Panc1 (cell line): ENCODE measurements at regions not wholly inside any gene's neighbourhood (a gene's known extent, or its start where the extent isn't known, plus 50 kb on each side); places are given as distances from the start of the nearest gene placed in this dataset.

Experiments used
- ATAC-seq: fragments of 200-7000 bp; cut with Tn5 transposase; 2 replicates; pipeline ENCODE4 v1.9.1; 2020; ENCODE audit warnings: mild to moderate bottlenecking, moderate library complexity
- BruUV-seq: library from RNA; stranded (reverse); fragments of 400-500 nt; replicated peaks from 2 replicates; lab custom pipeline; 2021; lab: Mats Ljungman, UMichigan
- CTCF ChIA-PET: fragments of 300-600 bp; sonication (Branson Sonifier 250); formaldehyde crosslinking; loops from one replicate; lab custom pipeline; 2022; ENCODE audit warnings: antibody characterized with exemption; lab: Charles Lee
- POLR2A ChIA-PET: fragments of 300-600 bp; sonication (Branson Sonifier 250); formaldehyde crosslinking; loops from one replicate; lab custom pipeline; 2022; ENCODE audit warnings: antibody characterized with exemption; lab: Charles Lee
- DNase-seq: peaks from one replicate; pipeline ENCODE4 v3.0.0-alpha.2; 2010; ENCODE audit warnings: low read depth, low spot score
- H3K27ac ChIP-seq: 2 replicates; pipeline ENCODE4 v1.5.1; 2011; ENCODE audit warnings: mild to moderate bottlenecking, low read length, inconsistent platforms
- H3K27me3 ChIP-seq: fragments of 200-500 bp; sonication (Bioruptor generic); 2 replicates; pipeline ENCODE4 v1.6.0; 2014; ENCODE audit warnings: low read length, inconsistent platforms; ENCODE audit not compliant: control insufficient read depth, insufficient read depth
- H3K36me3 ChIP-seq: fragments of 200-500 bp; sonication (Bioruptor generic); 2 replicates; pipeline ENCODE4 v1.5.1; 2014; ENCODE audit warnings: inconsistent platforms, mild to moderate bottlenecking, low read length, moderate library complexity; ENCODE audit not compliant: control insufficient read depth, insufficient read depth
- H3K4me1 ChIP-seq: 2 replicates; pipeline ENCODE4 v1.5.1; 2011; ENCODE audit warnings: inconsistent platforms, mild to moderate bottlenecking, low read length, moderate library complexity; ENCODE audit not compliant: control insufficient read depth, insufficient read depth
- H3K4me3 ChIP-seq, 2 experiments: 2 replicates each; pipeline ENCODE4 v1.5.1; 2011 to 2012; ENCODE audit warnings: low read depth in 2 of 2, low read length in 2 of 2, mild to moderate bottlenecking in 2 of 2, inconsistent platforms in 1 of 2, moderate library complexity in 1 of 2
- H3K9me3 ChIP-seq: fragments of 200-500 bp; sonication (Bioruptor generic); 2 replicates; pipeline ENCODE4 v1.5.1; 2014; ENCODE audit warnings: low read depth, mild to moderate bottlenecking, inconsistent platforms, low read length, moderate library complexity; ENCODE audit not compliant: control insufficient read depth, insufficient read depth
- CTCF ChIP-seq: fragments of 450-650 bp; IDR thresholded peaks from 2 replicates; pipeline ENCODE4 v1.5.1; 2017; ENCODE audit warnings: mild to moderate bottlenecking
- POLR2AphosphoS5 ChIP-seq: IDR thresholded peaks from 2 replicates; pipeline ENCODE4 v1.6.1; 2012; ENCODE audit warnings: mild to moderate bottlenecking, low read depth, low read length, moderate library complexity
- SIN3A ChIP-seq: IDR thresholded peaks from 2 replicates; pipeline ENCODE4 v1.6.1; 2012; ENCODE audit warnings: low read depth, mild to moderate bottlenecking, low read length, moderate library complexity, borderline replicate concordance; ENCODE audit not compliant: insufficient read depth
- TCF7L2 ChIP-seq: IDR thresholded peaks from 2 replicates; pipeline ENCODE4 v1.6.1; 2011; ENCODE audit warnings: mild to moderate bottlenecking, low read depth, low read length, inconsistent platforms
- in situ Hi-C: cut with HindIII; loops from 2 replicates; pipeline ENCODE4 v1.10.0; 2016; ENCODE audit warnings: low sequenced_read_pairs, low pct_unique_long_range_greater_than_20kb
- intact Hi-C: fragments of 100-400 bp; cut with micrococcal nuclease; formaldehyde crosslinking; loops from one replicate; pipeline ENCODE4 v1.10.0; 2022; ENCODE audit not compliant: unreplicated experiment
- TF ChIP-seq, protein P1 (sequence below), 2 experiments: IDR thresholded peaks; 2 replicates each; pipeline ENCODE4 v1.6.1; 2011 to 2012; ENCODE audit warnings: low read depth in 2 of 2, control low read depth in 1 of 2, low read length in 1 of 2, mild to moderate bottlenecking in 1 of 2, moderate library complexity in 1 of 2; ENCODE audit not compliant: insufficient read depth in 1 of 2

GRCh38 chr11:45021692-45022141 is 71.0 kb upstream of the TP53I11 start:
- Histone ChIP-seq H3K27ac (no peak overlapping the region), H3K36me3 (no peaks in the 10 kb centered on the region), H3K4me3 (no peak overlapping the region), H3K27me3 (no peaks in the 10 kb centered on the region), H3K9me3 (no peaks in the 10 kb centered on the region), H3K4me1 (no peaks in the 10 kb centered on the region)
- CTCF ChIA-PET, result no interaction called here
- POLR2A ChIA-PET, result no interaction called here
- intact Hi-C loops, result no loop called here
- ATAC-seq (no peak), DNase-seq (no peak)
- in situ Hi-C loops, result no loop called here
- TF ChIP-seq CTCF (no peak), SIN3A (no peak), POLR2AphosphoS5 (no peak), TCF7L2 (no peak)
- TF ChIP-seq, protein P1, sequence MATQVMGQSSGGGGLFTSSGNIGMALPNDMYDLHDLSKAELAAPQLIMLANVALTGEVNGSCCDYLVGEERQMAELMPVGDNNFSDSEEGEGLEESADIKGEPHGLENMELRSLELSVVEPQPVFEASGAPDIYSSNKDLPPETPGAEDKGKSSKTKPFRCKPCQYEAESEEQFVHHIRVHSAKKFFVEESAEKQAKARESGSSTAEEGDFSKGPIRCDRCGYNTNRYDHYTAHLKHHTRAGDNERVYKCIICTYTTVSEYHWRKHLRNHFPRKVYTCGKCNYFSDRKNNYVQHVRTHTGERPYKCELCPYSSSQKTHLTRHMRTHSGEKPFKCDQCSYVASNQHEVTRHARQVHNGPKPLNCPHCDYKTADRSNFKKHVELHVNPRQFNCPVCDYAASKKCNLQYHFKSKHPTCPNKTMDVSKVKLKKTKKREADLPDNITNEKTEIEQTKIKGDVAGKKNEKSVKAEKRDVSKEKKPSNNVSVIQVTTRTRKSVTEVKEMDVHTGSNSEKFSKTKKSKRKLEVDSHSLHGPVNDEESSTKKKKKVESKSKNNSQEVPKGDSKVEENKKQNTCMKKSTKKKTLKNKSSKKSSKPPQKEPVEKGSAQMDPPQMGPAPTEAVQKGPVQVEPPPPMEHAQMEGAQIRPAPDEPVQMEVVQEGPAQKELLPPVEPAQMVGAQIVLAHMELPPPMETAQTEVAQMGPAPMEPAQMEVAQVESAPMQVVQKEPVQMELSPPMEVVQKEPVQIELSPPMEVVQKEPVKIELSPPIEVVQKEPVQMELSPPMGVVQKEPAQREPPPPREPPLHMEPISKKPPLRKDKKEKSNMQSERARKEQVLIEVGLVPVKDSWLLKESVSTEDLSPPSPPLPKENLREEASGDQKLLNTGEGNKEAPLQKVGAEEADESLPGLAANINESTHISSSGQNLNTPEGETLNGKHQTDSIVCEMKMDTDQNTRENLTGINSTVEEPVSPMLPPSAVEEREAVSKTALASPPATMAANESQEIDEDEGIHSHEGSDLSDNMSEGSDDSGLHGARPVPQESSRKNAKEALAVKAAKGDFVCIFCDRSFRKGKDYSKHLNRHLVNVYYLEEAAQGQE (IDR thresholded peaks at IDR 0.05; ENCODE audit: insufficient read depth in 1 of 2, low read depth in 2 of 2, low read length in 1 of 2), result no peak
- BruUV-seq, result no TSS peak

DNA sequence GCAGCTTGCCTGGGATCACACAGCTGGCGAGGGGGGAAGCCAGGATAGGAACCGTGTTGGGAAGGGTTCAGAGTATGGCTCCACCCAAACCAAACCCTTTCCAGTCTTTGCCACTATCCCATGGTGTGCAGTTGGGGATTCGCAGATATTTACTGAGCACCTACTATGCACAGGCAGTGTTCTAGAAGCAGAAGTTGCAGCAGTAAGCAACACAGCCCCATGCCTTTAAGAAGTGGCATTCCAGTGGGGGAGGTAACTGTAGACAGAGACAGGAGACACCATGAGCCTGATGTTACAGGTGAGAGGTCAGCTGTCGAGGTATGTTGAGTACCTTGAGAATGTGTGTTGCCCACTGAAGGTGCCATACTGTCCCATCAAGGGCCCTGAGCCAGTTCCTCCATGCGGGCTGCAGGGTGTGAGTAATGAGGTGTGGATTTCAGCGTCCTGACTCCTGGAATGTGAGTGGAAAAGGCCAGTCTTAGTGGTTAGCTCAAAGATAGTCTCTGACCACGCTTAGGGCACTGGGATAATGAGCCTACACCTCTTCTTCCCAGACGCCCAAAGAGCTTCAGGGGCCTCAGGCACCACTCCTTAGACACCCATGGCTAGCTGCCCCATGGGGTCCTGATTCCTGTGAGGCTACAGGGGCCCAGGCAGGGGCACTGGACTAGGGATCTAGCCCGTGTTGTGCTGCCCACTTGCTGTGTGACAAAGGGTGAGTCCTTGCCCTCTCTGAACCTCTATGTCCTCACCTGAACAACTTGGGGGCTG is 71.8 kb upstream of the TP53I11 start:
- ATAC-seq, result no peak
- intact Hi-C loops, result no loop called here
- DNase-seq, result no peak
- Histone ChIP-seq H3K4me1 (no peaks in the 10 kb centered on the region), H3K36me3 (no peaks in the 10 kb centered on the region), H3K9me3 (no peaks in the 10 kb centered on the region), H3K27me3 (no peaks in the 10 kb centered on the region), H3K27ac (no peak overlapping the region), H3K4me3 (no peak overlapping the region)
- POLR2A ChIA-PET, result no interaction called here
- TF ChIP-seq SIN3A, result no peak
- no peak for TF ChIP-seq TCF7L2
- no peak for TF ChIP-seq CTCF
- TF ChIP-seq POLR2AphosphoS5, result no peak
- TF ChIP-seq, protein P1 (IDR thresholded peaks at IDR 0.05; ENCODE audit: insufficient read depth in 1 of 2, low read depth in 2 of 2, low read length in 1 of 2), result no peak
- in situ Hi-C loops, result no loop called here
- BruUV-seq, result no TSS peak
- CTCF ChIA-PET, result no interaction called here
